ENCODE measurements at regions not wholly inside any gene's neighbourhood (a gene's known extent, or its start where the extent isn't known, plus 50 kb on each side); places are given as distances from the start of the nearest gene placed in this dataset.

GRCh38 chr12:63470161-63470560 is 198.1 kb downstream of the DPY19L2 start:
- DNase-seq (ENCODE audit: low read depth, low spot score) (no peak), FAIRE-seq (no peak)
- H3K4me2 ChIP-seq (ENCODE audit: insufficient read depth, low read length): no peak overlapping the region
- no peak overlapping the region for H3K4me3 ChIP-seq (replicated peaks in 1 of 3; ENCODE audit: insufficient read depth in 1 of 3, low read depth in 1 of 3, low read length in 3 of 3)
- no peaks in the 10 kb centered on the region for H3K9me1 ChIP-seq (replicated peaks; ENCODE audit: control insufficient read depth, extremely low read depth, insufficient read depth, low read length)
- no peaks in the 10 kb centered on the region for H3K4me1 ChIP-seq (ENCODE audit: control insufficient read depth, extremely low read depth, insufficient read depth, low read length)
- H3K9me3 ChIP-seq (replicated peaks; ENCODE audit: control insufficient read depth, insufficient read depth, low read length): no peaks in the 10 kb centered on the region
- intact Hi-C loops (cut with micrococcal nuclease) (no loop called here), dilution Hi-C loops (cut with MboI; ENCODE audit: extremely low pct_ligation_motif_present, low sequenced_read_pairs) (no loop called here)
- H3K79me2 ChIP-seq (ENCODE audit: control insufficient read depth, insufficient read depth, low read length): no peaks in the 10 kb centered on the region
- no peak for TF ChIP-seq MYC (IDR thresholded peaks at IDR 0.05; ENCODE audit: low read depth, low read length)
- TF ChIP-seq GATA2 (IDR thresholded peaks at IDR 0.05; ENCODE audit: insufficient read depth, insufficient read length, low read depth, low read length): no peak
- TF ChIP-seq MAX (IDR thresholded peaks at IDR 0.05; ENCODE audit: insufficient read depth, insufficient read length): no peak
- TF ChIP-seq POLR2A (IDR thresholded peaks at IDR 0.05; ENCODE audit: low read depth, low read length): no peak
- no peak for TF ChIP-seq CTCF (IDR thresholded peaks at IDR 0.05; ENCODE audit: extremely low read depth in 1 of 2, insufficient read depth in 1 of 2, low read depth in 1 of 2, low read length in 2 of 2)
- no peak for TF ChIP-seq POLR2AphosphoS5 (IDR thresholded peaks at IDR 0.05; ENCODE audit: insufficient read depth, low read depth, low read length)
- no peak for TF ChIP-seq JUN (IDR thresholded peaks at IDR 0.05; ENCODE audit: borderline replicate concordance, insufficient read depth, insufficient read length, low read depth)
- no peak for TF ChIP-seq FOS (IDR thresholded peaks at IDR 0.05; ENCODE audit: borderline replicate concordance, insufficient read depth, low read length)
- no peak for TF ChIP-seq EZH2 (IDR thresholded peaks at IDR 0.05; ENCODE audit: borderline replicate concordance, low read depth, low read length, severe bottlenecking)
- H3K9ac ChIP-seq (replicated peaks; ENCODE audit: extremely low read depth, insufficient read depth, low read length): no peak overlapping the region
- ChIA-PET POLR2A (no interaction called here), CTCF (no interaction called here)
- no peaks in the 10 kb centered on the region for H3K27me3 ChIP-seq (ENCODE audit: control insufficient read depth in 2 of 2, insufficient read depth in 2 of 2, low read length in 2 of 2)
- no peak overlapping the region for H2AFZ ChIP-seq (ENCODE audit: low read depth, low read length)
- no peaks in the 10 kb centered on the region for H4K20me1 ChIP-seq (replicated peaks; ENCODE audit: control insufficient read depth, extremely low read depth, insufficient read depth, low read length)
- no peak overlapping the region for H3K27ac ChIP-seq (ENCODE audit: insufficient read depth, low read depth, low read length)
- no TSS peak for BruUV-seq (replicated peaks)
- H3K36me3 ChIP-seq (ENCODE audit: control insufficient read depth in 2 of 2, extremely low read depth in 1 of 2, insufficient read depth in 2 of 2, low read length in 2 of 2): no peaks in the 10 kb centered on the region

Measured in endothelial cell of umbilical vein (primary cell).